OCI-LY7 (cell line): ENCODE measurements at regions not wholly inside any gene's neighbourhood (a gene's known extent, or its start where the extent isn't known, plus 50 kb on each side); places are given as distances from the start of the nearest gene placed in this dataset.

Source experiments
- BruUV-seq: library from RNA; stranded (reverse); fragments of 400-500 nt; replicated peaks from 2 replicates; lab custom pipeline; 2021; lab: Mats Ljungman, UMichigan
- CTCF ChIA-PET: fragments of 300-600 bp; sonication (Branson Sonifier 250); formaldehyde crosslinking; loops from one replicate; lab custom pipeline; 2022; ENCODE audit warnings: antibody characterized with exemption; ENCODE audit not compliant: unreplicated experiment; lab: Charles Lee
- POLR2A ChIA-PET: fragments of 300-600 bp; sonication (Branson Sonifier 250); formaldehyde crosslinking; loops from one replicate; lab custom pipeline; 2022; ENCODE audit warnings: antibody characterized with exemption; lab: Charles Lee
- DNase-seq: peaks from one replicate; pipeline ENCODE4 v3.0.0-alpha.2; 2015; ENCODE audit warnings: low spot score
- H2AFZ ChIP-seq: fragments of 200-600 bp; sonication (generic), shearing (Covaris generic); 2 replicates; pipeline ENCODE4 v1.6.1; 2014; ENCODE audit warnings: mild to moderate bottlenecking, antibody characterized with exemption, low read length, moderate library complexity
- H3K27ac ChIP-seq: fragments of 200-600 bp; sonication (generic); 2 replicates; pipeline ENCODE4 v1.5.1; 2014; ENCODE audit warnings: mixed run types, low read depth, mild to moderate bottlenecking, moderate library complexity, low read length, inconsistent platforms; ENCODE audit not compliant: poor library complexity, severe bottlenecking
- H3K36me3 ChIP-seq: fragments of 200-600 bp; sonication (generic); 2 replicates; pipeline ENCODE4 v1.6.1; 2014; ENCODE audit warnings: mild to moderate bottlenecking, antibody characterized with exemption, low read length, moderate library complexity, mixed read lengths; ENCODE audit not compliant: insufficient read depth
- H3K4me1 ChIP-seq: fragments of 200-600 bp; sonication (generic); 2 replicates; pipeline ENCODE4 v1.5.1; 2014; ENCODE audit warnings: mild to moderate bottlenecking, low read length; ENCODE audit not compliant: insufficient read depth, poor library complexity, severe bottlenecking
- H3K4me2 ChIP-seq: fragments of 200-600 bp; sonication (generic); 2 replicates; pipeline ENCODE4 v1.6.1; 2014; ENCODE audit warnings: mild to moderate bottlenecking, low read length
- H3K4me3 ChIP-seq: fragments of 200-600 bp; sonication (generic); 2 replicates; pipeline ENCODE4 v1.5.1; 2014; ENCODE audit warnings: mild to moderate bottlenecking, low read depth, low read length; ENCODE audit not compliant: poor library complexity, severe bottlenecking
- H3K79me2 ChIP-seq: fragments of 200-600 bp; sonication (generic); 2 replicates; pipeline ENCODE4 v1.6.1; 2016; ENCODE audit warnings: low read depth, mild to moderate bottlenecking, low read length, moderate library complexity, mixed read lengths; ENCODE audit not compliant: insufficient read depth
- H3K9me2 ChIP-seq: fragments of 200-600 bp; sonication (generic); 2 replicates; pipeline ENCODE4 v1.6.1; 2016; ENCODE audit warnings: mild to moderate bottlenecking, low read length, mixed read lengths; ENCODE audit not compliant: insufficient read depth
- H3K9me3 ChIP-seq: fragments of 200-600 bp; sonication (generic); 2 replicates; pipeline ENCODE4 v1.6.1; 2014; ENCODE audit warnings: mild to moderate bottlenecking, mixed run types, low read length, mixed read lengths
- H4K20me1 ChIP-seq: fragments of 200-600 bp; sonication (generic); 2 replicates; pipeline ENCODE4 v1.6.1; 2014; ENCODE audit warnings: mild to moderate bottlenecking, antibody characterized with exemption, low read length, moderate library complexity, mixed read lengths; ENCODE audit not compliant: insufficient read depth
- CTCF ChIP-seq: fragments of 200-600 bp; sonication (generic); conservative IDR thresholded peaks from 2 replicates; pipeline ENCODE4 v1.5.1; 2014; ENCODE audit warnings: mild to moderate bottlenecking, antibody characterized with exemption, low read length, moderate library complexity, mixed read lengths
- EZH2phosphoT487 ChIP-seq: fragments of 200-600 bp; sonication (generic); IDR thresholded peaks from 2 replicates; pipeline ENCODE4 v1.6.1; 2018; ENCODE audit warnings: low read depth, borderline replicate concordance, mild to moderate bottlenecking, mixed run types, antibody characterized with exemption, low read length, moderate library complexity, mixed read lengths
- intact Hi-C: fragments of 100-400 bp; cut with micrococcal nuclease; formaldehyde crosslinking; loops from one replicate; pipeline ENCODE4 v1.10.0; 2022; ENCODE audit not compliant: unreplicated experiment

GRCh38 chr7:69318794-69319193, 279.5 kb upstream of the AUTS2 start:
- Histone ChIP-seq H3K4me1 (no peaks in the 10 kb centered on the region), H3K27ac (no peak overlapping the region), H3K4me3 (no peak overlapping the region), H3K4me2 (no peak overlapping the region), H3K79me2 (no peaks in the 10 kb centered on the region), H4K20me1 (no peaks in the 10 kb centered on the region), H3K9me2 (no peaks in the 10 kb centered on the region), H3K36me3 (no peaks in the 10 kb centered on the region), H2AFZ (no peak overlapping the region), H3K9me3 (no peaks in the 10 kb centered on the region)
- POLR2A ChIA-PET = interaction anchor here (0.7 kb wide), 1 partner anchor 152 kb away, joined by 5 read pairs; no protein-coding TSS in a partner anchor
- TF ChIP-seq EZH2phosphoT487 (no peak), CTCF (no peak)
- intact Hi-C loops = no loop called here
- CTCF ChIA-PET = no interaction called here
- no peak for DNase-seq
- BruUV-seq = no TSS peak

- no peaks in the 10 kb centered on the region for H3K36me3 ChIP-seq
- no peak for DNase-seq
- no peaks in the 10 kb centered on the region for H3K79me2 ChIP-seq
- TF ChIP-seq CTCF (no peak), EZH2phosphoT487 (no peak)
- no peak overlapping the region for H3K4me2 ChIP-seq
- no peaks in the 10 kb centered on the region for H3K9me3 ChIP-seq
- no peaks in the 10 kb centered on the region for H4K20me1 ChIP-seq
- intact Hi-C loops = no loop called here
- no TSS peak for BruUV-seq
- H3K4me1 ChIP-seq = no peaks in the 10 kb centered on the region
- H3K4me3 ChIP-seq = no peak overlapping the region
- POLR2A ChIA-PET = interaction anchor here (0.9 kb wide), 1 partner anchor 13 kb away, joined by 4 read pairs; no protein-coding TSS in a partner anchor
- no peaks in the 10 kb centered on the region for H3K9me2 ChIP-seq
- CTCF ChIA-PET = no interaction called here
- H2AFZ ChIP-seq = no peak overlapping the region
- H3K27ac ChIP-seq = no peak overlapping the region
Observed at GRCh38 chr7:69328516-69328915, 269.8 kb upstream of the AUTS2 start.

- POLR2A ChIA-PET = interaction anchor here (0.9 to 1.2 kb wide), 2 partner anchors 10 to 202 kb away, joined by 4 to 8 read pairs; no protein-coding TSS in a partner anchor
- H3K9me2 ChIP-seq = no peaks in the 10 kb centered on the region
- no peak overlapping the region for H3K4me3 ChIP-seq
- H3K36me3 ChIP-seq = no peaks in the 10 kb centered on the region
- H4K20me1 ChIP-seq = no peaks in the 10 kb centered on the region
- intact Hi-C loops = no loop called here
- H3K79me2 ChIP-seq = no peaks in the 10 kb centered on the region
- H3K4me2 ChIP-seq = no peak overlapping the region
- H3K27ac ChIP-seq = no peak overlapping the region
- no peak for DNase-seq
- CTCF ChIA-PET = no interaction called here
- no peak overlapping the region for H2AFZ ChIP-seq
- TF ChIP-seq EZH2phosphoT487 (no peak), CTCF (no peak)
- no peaks in the 10 kb centered on the region for H3K9me3 ChIP-seq
- no TSS peak for BruUV-seq
- no peaks in the 10 kb centered on the region for H3K4me1 ChIP-seq
Observed at GRCh38 chr7:69334701-69335100, 263.6 kb upstream of the AUTS2 start.
